GM18870 (cell line): ENCODE measurements at regions not wholly inside any gene's neighbourhood (a gene's known extent, or its start where the extent isn't known, plus 50 kb on each side); places are given as distances from the start of the nearest gene placed in this dataset.
"Not testable (repeated sequence)": the region's sequence is repeated elsewhere in the genome, so short reads cannot be mapped to it uniquely, and the experiment has no call there.

ENCODE experiments used
- ATAC-seq: cut with Tn5 transposase; IDR thresholded peaks from one replicate; pipeline ENCODE4 v1.9.1; 2021; ENCODE audit warnings: moderate library complexity; ENCODE audit not compliant: unreplicated experiment

DNA sequence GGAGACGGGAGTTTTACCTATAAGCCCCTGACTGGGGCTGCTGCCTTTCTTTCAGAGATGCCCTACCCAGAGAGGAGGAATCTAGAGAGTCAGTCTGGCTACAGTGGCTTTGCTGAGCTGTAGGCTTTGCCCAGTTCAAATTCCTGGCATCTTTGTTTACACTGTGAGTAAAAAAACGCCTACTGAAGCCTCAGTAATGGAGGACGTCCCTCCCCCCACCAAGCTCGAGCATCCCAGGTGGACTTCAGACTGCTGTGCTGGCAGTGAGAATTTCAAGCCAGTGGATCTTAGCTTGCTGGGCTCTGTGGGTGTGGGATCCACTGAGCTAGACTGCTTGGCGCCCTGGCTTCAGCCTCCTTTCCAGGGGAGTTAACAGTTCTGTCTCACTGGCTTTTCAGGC lies 237.1 kb upstream of the NT5E start:
- ATAC-seq, result not testable (repeated sequence)

DNA sequence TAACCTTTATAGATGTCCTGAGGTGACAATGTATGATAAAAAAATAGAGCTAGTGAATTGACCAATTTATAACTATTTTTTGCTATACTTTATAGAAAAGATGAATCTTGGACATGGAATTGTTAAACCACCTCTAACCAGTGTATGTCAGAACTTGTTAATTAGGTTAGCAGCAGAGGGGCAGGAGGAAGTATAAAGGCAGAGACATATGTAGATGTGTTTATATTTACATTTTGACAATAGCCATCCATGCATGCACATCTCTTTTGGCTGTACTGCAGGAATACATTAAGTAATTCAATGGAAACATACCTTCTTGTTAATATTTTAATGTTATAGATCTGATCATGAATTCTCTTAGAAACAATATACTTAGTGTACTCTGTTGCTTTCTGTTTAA lies 254.6 kb upstream of the NT5E start:
- no peak for ATAC-seq

DNA sequence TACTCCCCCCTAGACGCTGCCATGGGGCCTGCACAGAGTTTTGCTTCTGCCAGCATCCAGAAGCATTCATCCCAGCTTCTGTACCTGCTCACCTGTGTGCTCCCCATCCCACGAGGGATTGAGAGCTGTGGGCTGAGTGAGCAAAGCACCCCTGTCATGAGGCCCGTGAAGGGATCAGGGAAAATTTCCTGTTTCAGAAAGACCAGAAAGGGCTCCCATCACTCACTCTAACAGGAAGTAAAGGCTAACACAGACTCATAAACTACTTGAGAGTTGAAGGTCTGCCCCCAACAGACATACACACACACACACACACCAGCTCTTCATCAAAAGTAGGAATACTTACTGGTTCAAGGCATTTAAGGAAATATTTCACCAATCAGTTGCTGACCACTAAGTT lies 256.5 kb upstream of the NT5E start:
- no peak for ATAC-seq

DNA sequence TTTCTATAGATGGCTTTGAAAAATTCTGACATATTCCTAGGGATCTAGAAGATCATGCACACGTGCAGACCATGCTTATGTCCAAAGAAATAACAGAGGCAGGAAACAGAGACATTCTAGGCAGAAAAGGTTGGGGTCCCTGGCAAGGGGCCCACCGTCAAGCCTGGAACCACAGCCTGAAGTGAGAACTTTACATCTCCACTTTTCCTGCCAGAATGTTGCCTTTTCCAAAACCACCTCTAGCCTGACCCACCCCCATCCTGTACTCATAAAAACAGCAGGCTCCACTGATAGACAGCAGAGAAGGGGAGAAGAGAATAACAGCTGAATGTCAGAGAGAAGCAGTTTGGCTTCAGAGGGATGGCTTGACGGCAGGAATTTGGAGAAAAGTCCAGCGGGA lies 257.3 kb upstream of the NT5E start:
- no peak for ATAC-seq

DNA sequence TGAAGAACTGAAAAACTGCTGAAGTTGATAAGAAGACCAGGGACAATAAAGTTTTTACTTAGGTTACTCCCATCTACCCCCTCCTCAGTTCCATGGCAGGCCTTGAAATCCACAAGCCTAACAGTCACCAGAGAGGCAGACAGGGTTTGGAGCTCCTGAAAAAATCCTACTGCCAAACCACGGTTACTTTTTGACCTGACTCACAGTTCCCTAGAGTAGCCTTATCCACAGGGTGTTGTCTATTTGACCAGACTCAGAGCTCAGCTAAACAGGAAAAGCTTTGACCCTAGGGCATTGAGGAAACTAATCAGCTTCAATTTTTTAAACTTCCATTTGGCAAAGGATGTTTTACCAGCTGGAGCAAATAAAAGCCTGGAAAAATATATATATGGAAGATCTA lies 257.7 kb upstream of the NT5E start:
- no peak for ATAC-seq

DNA sequence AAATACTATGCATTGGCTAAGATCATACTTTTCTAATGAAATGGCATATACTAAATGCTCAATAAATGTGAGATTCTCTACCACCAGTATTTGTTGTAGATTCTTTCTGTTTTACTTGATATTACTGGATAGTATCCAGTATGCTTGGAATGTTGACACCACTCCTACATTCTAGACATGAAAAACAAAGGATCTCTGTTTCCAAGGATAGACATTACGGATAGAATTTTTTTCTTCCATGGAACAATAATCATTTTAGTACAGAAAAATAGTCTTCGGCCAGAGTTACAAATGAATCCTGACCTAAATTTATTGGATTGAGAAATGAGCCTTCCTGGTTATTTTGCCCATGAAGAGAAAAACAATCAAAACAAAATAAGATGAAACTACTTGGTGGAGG lies 258.2 kb upstream of the NT5E start:
- no peak for ATAC-seq

DNA sequence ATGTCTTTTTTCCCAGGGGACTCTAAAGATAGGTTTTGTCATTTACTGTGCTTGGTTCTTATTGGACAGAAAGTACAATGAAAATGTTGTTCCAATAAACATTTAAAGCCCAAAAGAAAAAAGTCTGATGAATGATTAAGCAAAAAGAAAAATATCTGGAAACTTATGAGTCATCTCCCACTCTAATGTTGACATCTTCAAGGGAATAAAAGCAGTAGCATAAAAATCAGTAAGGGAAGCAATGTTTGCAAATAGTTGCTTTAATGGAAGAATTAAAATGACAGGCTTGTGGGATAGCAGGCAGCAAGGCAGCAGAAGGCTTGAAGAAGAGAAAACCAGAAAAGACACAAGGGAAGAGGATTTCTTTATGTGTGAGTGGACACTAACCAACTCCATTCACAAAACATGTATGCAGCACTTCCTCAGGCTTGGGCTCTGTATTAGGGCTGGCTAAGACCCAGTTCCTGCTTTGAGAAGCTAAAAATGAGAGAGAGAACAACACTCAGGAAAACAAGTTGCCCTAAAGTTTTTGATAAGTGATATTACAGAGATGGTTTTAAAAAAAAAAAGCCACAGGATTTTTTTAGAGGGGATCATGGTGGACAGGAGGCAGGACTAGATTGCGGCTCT lies 263.2 kb upstream of the NT5E start:
- ATAC-seq, result no peak

DNA sequence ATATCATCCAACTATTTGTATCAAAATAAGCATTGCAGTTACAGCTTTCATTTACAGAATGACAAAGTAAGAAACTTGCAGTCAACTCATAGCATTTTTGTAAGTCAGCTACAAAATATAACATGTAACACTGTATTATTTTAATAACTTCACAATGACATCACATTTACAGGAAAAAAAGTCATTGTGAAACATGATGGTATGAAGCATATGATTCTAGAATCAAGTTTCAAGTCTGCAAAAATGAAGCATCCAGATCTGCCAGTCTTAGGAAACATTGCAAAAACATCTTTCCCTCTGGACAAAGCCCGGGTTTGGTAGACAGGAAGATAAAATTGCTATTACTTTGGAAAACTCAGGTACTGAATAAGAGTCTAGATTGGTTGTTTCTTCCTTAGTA lies 263.9 kb upstream of the NT5E start:
- ATAC-seq, result no peak

DNA sequence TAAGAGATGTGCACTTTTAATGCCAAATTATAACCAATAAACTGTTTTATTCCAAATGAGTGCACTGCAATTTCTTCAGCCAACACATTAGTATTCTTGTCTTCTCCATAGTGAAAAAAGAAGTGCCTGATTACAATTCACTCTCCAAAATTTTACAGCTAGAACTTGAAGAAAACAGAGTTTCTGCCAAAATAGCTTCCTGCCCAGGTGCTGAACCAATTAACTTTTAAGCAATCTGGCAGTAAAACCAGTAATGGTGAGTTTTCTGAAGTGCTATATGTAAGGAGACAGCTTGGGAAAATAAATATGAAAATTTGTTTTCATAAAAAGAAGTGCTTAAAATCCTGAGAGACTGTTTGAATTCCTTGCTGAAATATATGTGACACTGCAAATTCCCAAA lies 266.0 kb upstream of the NT5E start:
- ATAC-seq, result no peak

DNA sequence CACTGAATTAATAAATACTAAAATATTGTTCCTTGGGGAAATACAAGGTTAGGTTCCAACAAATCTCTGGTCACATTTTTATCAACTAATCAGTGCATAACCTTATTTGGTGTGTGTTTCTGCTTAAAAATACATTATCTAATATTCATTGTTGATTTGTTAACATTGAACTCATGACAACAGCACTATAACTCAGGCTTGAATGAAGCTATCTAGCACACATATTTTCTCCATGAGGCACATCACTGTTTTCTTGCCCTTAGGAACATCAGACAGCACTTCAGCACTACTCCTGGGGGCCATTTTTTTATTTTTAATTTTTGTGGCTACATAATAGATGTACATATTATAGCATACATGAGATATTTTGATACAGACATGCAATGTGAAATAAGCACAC lies 277.2 kb upstream of the NT5E start:
- no peak for ATAC-seq

DNA sequence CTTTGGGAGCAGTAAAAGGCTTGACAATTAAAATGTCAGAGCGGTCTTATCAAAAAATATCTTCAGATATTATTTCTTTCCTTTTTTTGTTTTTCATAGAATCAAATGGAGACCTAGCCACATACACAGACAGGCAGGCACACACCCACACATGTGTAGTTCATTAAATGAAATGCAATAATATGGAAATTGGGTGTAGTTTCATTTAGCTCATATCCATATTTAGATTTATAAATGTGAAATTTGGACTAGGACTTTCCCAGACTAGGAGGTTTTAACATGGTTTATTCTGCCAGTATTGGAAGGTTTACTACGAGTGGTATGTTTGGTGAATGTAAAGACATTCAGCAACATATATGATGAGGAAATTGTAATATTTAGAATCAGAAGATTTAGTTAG lies 277.7 kb upstream of the NT5E start:
- ATAC-seq, result no peak

DNA sequence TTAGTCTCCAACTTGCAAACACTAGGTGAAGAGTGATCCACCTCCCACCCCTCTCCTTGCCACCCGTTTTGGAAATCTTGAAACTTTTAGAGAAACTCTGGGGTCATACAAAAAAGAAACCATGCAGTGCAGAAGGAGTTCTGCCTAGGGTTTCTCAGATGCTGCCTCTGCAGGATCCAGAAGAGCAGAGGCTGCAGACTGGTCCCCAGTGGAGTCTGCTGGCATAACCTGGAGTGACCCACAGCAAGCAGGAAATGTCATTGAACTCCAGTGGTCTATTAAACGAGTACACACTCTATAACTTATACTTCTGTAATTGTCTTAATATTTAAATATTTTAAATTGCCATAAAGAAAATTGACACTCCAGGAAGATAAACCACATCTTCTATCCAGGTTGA lies 280.7 kb upstream of the NT5E start:
- ATAC-seq, result no peak

DNA sequence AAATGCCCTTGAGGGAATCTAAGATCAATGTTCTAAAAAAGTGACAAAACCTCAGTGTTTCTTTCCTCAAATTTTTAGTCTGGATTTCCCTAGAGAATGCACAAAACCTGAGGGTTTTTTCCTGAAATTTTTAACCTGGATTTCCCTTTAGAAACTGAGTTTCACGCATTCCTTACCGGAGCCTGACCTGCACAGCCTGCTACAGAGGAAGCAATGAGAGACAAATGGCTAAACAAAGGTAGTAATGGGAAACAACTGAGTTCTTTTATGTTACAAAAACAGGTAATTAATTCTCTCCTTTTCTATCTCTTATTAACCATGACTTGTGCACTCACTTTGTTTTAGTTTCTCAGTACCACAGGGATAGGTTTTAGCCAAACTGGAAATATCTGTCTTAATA lies 281.7 kb upstream of the NT5E start:
- no peak for ATAC-seq

DNA sequence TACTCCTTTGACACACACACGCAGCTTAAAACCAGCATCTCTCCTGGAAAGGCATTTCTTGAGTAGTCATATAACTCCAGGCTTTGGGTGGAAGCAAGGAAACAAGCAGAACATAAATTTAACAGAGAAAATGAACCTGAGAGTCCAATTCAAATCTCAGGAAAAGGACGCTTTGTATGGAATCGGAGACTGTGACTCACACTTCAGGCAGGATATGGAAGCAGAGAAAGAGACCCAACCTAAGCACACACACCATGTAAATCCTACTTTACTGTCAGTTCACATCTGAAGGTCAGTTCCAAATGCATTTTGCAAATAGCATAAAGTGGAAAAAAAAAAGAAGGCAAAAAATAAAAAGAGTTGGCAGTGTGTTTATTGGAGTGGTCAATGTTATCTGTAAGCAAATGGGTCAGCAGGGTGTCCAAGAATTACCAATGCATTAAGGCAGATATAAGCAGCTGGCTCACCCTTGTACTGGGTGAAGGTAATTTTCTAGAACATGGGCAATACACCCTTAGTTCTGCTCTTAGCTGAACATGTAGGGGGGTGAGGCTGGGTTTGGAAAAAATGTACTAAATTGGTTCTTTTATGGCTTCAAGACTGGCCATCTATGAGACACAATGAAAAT lies 283.7 kb upstream of the NT5E start:
- ATAC-seq, result no peak

DNA sequence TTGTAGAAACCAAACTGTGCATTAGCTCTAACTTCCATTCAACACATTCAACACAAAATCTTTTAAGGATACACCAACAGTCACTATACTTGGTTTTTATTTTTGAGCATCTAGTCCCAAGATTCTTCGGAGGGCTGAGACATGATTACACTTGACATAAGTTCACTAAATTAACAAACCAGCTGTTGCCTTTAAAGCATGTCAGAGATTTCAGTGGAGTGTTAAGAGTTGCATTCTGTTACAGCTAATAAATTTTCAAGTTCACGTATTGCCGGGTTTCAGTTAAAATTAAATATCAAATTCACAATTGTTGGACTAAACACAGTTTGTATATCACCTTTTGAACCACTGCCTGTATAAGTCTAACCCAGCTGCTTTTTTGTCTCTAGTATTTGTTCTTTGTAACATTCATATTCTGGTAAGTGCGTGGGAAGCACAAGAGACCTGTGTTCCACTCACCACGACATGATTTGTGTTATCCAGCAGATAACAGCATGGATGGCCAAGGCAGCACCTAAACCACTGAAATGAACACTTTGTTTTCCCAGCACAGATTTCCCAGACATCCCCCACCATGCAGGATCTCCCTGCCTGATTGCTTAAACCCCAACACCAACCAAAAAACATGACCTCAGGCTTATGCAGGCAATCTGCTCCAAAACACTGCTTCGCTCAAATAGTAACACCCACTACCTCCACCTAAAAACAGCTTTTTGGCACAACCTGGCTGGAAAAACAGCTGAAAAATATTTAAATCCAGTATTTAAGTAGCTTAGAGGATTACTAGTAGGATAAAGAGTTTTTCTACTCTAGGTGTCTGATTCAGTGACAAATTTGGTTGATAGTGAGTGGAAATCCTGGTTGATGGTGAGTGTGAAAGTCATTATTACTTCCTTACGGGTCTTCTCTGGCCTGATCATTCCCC lies 286.5 kb upstream of the NT5E start:
- ATAC-seq, result no peak

DNA sequence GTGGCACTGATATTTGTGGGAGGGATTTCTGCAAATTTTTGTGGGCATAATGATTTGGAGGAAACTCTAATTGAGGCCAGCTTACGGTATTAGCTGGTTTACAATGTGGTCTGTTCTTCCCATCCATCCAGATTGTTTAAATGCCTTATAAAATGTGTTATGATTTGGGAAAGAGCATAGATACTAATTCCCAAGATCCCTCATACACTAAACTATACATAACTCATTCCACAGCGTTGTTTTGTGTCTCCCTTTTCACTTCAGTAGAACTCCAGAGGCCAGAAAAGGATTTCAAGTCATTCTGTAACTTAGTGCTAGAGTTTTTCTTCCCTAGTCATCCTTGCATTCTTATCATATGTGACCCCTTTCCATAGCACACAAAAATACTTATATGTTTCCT lies 292.6 kb upstream of the NT5E start:
- no peak for ATAC-seq

DNA sequence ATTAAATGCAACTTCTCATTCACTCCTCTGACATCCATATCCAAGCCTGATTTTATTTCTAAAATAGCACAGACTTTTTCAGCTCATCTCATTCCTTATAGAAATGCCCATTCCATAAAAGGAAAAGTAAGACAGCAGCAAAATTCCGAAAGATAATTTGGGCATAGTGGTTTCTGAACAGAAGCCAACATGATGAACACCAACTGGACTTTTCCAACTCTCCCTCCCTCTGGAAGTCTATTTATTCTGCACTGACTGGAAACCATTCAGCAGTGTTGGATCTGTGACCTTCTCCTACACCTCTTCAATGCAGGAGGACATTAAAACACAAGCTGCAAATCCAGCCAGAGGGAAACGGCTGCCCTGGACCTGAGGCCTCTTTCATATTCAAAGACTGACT lies 306.2 kb upstream of the NT5E start:
- ATAC-seq, result no peak

DNA sequence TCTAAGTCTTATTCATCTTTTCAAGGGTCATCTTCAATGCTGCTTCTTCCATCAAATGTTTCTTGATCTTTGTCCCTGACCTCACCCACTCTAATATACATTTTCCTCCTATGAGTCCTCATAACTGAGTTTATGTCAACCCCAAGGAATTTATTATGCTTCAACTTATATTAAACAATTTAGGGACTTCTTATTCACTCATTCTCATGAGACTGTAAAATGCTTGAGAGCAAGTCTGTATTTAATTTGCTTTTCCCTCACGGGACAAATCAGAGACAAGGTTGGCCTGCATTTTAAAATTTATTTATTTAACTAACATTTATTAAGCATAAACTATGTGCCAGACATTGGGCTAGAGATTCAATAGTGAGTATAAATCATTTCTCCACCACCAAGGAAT lies 312.0 kb upstream of the NT5E start:
- no peak for ATAC-seq

DNA sequence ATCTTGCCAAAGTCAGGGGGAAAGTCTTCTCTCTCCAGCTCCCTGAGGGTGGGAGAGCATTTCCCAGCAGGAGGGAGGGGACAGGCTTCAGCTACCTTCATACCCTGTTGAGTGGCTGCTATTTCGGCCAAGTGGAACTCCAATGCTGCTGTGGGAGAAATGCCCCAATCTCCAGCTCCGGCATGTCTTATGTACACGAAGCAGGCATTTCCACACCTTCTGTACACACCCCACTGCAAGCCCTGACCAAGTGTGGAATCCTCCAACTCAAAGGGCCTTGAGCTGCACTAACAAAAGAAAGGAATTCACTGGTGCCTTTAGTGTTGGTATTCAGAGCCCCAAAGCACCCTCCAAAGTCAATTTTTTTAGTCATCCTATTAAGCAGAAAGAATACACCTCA lies 313.6 kb upstream of the NT5E start:
- no peak for ATAC-seq

DNA sequence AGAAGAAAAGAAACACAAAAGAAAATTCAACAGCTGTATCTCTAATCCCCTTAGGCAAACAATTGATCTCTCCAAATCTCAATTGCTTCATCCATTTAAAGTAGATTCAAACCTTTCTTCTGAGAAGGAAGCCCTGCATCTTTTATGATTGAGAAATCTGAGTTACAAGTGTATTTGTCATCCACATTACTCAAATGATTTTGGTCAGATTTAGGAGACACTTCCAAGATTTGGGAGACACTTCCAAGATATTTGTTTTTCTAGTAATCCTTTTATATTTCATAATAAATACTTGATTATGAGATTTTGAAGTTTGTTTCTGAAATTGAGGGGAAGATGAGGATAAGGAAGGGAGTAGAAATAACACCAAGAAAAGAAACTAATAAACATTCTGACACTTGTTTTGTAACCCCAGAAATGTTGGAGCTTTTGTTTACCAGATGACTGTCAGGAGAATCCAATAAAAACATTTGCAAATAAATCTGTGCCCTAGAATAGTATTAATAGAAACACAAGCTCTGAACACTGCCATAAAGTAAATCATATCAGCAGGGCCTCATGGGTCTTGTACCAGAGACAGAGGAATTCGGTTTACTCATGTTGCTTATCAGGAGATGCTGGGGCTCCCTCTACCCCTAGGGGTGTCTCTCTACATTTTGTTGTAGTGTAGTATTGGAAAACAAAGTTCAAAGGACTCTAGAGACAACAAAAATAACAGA lies 314.3 kb upstream of the NT5E start:
- no peak for ATAC-seq

DNA sequence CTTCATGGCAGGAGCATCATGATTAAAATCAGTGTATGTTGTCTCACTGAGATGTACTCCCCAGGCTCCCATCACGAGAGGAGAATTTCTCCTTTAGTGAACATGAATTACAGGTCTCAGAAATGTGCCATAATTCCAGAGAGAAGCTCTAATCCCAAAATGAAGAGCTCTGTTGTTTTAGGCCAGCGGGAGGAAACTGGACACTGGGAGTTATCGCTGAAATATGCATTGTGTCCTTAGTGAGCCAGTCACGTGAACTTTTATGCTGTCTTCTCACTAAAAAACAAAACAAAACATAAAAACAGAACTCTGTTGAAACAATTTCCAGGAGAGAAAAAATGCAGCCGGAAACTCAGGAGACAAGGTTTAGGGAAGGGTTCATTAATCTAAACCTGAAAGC lies 315.7 kb upstream of the NT5E start:
- no peak for ATAC-seq

DNA sequence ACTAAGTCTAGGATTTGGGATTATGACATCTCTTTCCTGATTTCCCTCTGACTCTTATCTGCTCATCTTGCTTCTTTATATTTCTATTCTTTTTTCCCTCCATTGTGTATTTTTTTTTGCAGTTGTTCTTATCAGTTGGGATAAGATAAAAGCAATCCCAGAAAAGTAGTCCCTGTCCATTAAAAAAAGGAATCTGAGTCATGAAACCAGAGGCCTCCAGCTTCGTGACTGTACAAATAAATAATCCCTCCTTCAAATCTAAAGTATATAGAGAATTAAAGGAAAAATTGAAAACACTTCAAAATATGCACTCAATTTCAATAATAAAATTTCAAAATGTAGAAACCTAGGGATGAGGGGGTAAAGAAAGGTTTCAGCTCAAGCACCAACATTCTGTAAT lies 317.8 kb upstream of the NT5E start:
- no peak for ATAC-seq
